ENCODE measurements at regions not wholly inside any gene's neighbourhood (a gene's known extent, or its start where the extent isn't known, plus 50 kb on each side); places are given as distances from the start of the nearest gene placed in this dataset.

DNA sequence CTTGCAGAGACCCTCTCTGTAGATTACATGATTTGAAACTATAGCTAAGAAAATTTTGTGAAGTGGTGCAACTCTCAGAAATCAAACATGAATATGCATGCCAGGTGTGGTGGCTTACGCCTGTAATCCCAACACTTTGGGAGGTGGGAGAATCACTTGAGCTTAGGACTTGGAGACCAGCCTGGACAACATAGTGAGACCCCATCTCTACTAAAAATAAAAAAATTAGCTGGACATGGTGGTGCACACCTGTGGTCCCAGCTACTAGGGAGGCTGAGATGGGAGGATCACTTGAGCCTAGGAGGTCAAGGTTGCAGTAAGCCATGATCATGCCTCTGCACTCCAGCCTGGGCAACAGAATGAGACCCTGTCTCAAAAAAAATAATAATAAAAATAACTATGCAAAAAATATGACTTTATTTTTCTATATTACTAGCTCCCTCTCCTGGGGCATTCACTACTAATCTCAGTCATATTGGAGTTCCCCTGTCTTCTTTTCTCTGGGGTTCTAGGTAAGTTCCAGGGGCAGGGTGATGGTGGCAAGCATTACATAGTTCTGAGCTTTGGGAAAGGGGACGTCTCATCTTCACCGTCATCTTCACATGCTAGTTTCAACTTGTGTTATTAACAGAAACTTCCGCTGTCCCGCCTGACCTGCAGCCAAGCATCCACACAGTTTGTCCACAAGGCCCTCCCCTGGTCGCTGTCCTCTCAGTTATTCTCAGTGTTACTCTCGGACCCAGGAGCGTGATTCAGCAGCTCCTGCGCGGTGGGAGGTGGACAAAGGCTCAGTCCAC, 96.8 kb upstream of the MBOAT2 start:
- POLR2A ChIA-PET: no interaction called here
- Histone ChIP-seq H4K20me1 (ENCODE audit: insufficient read depth, low read length) (no peaks in the 10 kb centered on the region), H3K4me3 (replicated peaks in 1 of 3; ENCODE audit: insufficient read depth in 1 of 3, low read depth in 2 of 3, low read length in 3 of 3) (no peak overlapping the region), H3K27ac (ENCODE audit: extremely low read length, insufficient read depth, low read length) (no peak overlapping the region), H3K27me3 (ENCODE audit: control insufficient read depth in 1 of 2, insufficient read depth in 2 of 2, low read length in 2 of 2) (peaks cover 2 to 55% of the 10 kb centered on the region in 2 experiments; a peak in 4 of 5 replicates), H3K9me3 (ENCODE audit: low read length) (no peaks in the 10 kb centered on the region), H3K9ac (ENCODE audit: insufficient read depth, low read depth, low read length) (no peak overlapping the region), H3K79me2 (ENCODE audit: insufficient read depth, low read length) (no peaks in the 10 kb centered on the region), H2AFZ (ENCODE audit: low read length) (no peak overlapping the region), H3K4me2 (ENCODE audit: low read depth, low read length) (no peak overlapping the region), H3K36me3 (replicated peaks in 1 of 2; ENCODE audit: control insufficient read depth in 1 of 2, insufficient read depth in 2 of 2, low read length in 2 of 2) (no peaks in the 10 kb centered on the region), H3K4me1 (ENCODE audit: insufficient read depth, low read length) (peaks cover 32% of the 10 kb centered on the region)
- BruUV-seq (replicated peaks): no TSS peak
- in situ Hi-C loops (cut with HindIII; ENCODE audit: extremely low pct_ligation_motif_present, low pct_unique_long_range_greater_than_20kb) (no loop called here), intact Hi-C loops (cut with micrococcal nuclease; ENCODE audit: unreplicated experiment) (no loop called here)
- ATAC-seq (no peak), DNase-seq (ENCODE audit: low spot score) (no peak), FAIRE-seq (no peak)
- CTCF ChIA-PET (ENCODE audit: low intra/inter-chr PET ratio, low total read pairs): no interaction called here
- 63% methylated on average over 10 of the region's 10 CpGs for WGBS (ENCODE audit: low lambda C conversion rate)
- TF ChIP-seq, protein P1, sequence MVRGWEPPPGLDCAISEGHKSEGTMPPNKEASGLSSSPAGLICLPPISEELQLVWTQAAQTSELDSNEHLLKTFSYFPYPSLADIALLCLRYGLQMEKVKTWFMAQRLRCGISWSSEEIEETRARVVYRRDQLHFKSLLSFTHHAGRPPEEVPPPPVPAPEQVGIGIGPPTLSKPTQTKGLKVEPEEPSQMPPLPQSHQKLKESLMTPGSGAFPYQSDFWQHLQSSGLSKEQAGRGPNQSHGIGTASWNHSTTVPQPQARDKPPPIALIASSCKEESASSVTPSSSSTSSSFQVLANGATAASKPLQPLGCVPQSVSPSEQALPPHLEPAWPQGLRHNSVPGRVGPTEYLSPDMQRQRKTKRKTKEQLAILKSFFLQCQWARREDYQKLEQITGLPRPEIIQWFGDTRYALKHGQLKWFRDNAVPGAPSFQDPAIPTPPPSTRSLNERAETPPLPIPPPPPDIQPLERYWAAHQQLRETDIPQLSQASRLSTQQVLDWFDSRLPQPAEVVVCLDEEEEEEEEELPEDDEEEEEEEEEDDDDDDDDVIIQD (CRISPR knock-in tag; IDR thresholded peaks at IDR 0.05; ENCODE audit: low read depth): no peak
- no peak for TF ChIP-seq ZNF451 (CRISPR knock-in tag; IDR thresholded peaks at IDR 0.05)
- TF ChIP-seq XRCC5 (optimal IDR thresholded peaks at IDR 0.05; ENCODE audit: low read length): no peak
- no peak for TF ChIP-seq MAFG (CRISPR knock-in tag; IDR thresholded peaks at IDR 0.05)
- TF ChIP-seq ZNF747 (CRISPR knock-in tag; IDR thresholded peaks at IDR 0.05; ENCODE audit: borderline replicate concordance): no peak
- no peak for TF ChIP-seq ZNF850 (CRISPR knock-in tag; conservative IDR thresholded peaks at IDR 0.05)
- no peak for TF ChIP-seq RELA (CRISPR knock-in tag; IDR thresholded peaks at IDR 0.05)
- TF ChIP-seq, protein P2, sequence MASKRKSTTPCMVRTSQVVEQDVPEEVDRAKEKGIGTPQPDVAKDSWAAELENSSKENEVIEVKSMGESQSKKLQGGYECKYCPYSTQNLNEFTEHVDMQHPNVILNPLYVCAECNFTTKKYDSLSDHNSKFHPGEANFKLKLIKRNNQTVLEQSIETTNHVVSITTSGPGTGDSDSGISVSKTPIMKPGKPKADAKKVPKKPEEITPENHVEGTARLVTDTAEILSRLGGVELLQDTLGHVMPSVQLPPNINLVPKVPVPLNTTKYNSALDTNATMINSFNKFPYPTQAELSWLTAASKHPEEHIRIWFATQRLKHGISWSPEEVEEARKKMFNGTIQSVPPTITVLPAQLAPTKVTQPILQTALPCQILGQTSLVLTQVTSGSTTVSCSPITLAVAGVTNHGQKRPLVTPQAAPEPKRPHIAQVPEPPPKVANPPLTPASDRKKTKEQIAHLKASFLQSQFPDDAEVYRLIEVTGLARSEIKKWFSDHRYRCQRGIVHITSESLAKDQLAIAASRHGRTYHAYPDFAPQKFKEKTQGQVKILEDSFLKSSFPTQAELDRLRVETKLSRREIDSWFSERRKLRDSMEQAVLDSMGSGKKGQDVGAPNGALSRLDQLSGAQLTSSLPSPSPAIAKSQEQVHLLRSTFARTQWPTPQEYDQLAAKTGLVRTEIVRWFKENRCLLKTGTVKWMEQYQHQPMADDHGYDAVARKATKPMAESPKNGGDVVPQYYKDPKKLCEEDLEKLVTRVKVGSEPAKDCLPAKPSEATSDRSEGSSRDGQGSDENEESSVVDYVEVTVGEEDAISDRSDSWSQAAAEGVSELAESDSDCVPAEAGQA (IDR thresholded peaks at IDR 0.05; ENCODE audit: low read depth): no peak
- TF ChIP-seq, protein P2 (CRISPR knock-in tag; IDR thresholded peaks at IDR 0.05; ENCODE audit: borderline replicate concordance): no peak
- TF ChIP-seq SRSF9 (IDR thresholded peaks at IDR 0.05; ENCODE audit: borderline replicate concordance, insufficient read depth, low read depth, low read length, poor library complexity, severe bottlenecking): no peak
- TF ChIP-seq EZH2 (conservative IDR thresholded peaks at IDR 0.05; ENCODE audit: low read depth, low read length): no peak
- TF ChIP-seq, protein P3, sequence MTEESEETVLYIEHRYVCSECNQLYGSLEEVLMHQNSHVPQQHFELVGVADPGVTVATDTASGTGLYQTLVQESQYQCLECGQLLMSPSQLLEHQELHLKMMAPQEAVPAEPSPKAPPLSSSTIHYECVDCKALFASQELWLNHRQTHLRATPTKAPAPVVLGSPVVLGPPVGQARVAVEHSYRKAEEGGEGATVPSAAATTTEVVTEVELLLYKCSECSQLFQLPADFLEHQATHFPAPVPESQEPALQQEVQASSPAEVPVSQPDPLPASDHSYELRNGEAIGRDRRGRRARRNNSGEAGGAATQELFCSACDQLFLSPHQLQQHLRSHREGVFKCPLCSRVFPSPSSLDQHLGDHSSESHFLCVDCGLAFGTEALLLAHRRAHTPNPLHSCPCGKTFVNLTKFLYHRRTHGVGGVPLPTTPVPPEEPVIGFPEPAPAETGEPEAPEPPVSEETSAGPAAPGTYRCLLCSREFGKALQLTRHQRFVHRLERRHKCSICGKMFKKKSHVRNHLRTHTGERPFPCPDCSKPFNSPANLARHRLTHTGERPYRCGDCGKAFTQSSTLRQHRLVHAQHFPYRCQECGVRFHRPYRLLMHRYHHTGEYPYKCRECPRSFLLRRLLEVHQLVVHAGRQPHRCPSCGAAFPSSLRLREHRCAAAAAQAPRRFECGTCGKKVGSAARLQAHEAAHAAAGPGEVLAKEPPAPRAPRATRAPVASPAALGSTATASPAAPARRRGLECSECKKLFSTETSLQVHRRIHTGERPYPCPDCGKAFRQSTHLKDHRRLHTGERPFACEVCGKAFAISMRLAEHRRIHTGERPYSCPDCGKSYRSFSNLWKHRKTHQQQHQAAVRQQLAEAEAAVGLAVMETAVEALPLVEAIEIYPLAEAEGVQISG (CRISPR knock-in tag; IDR thresholded peaks at IDR 0.05): no peak
- no peak for TF ChIP-seq NFE2L1 (CRISPR knock-in tag; IDR thresholded peaks at IDR 0.05; ENCODE audit: borderline replicate concordance)

Measured in HepG2 (cell line).